Kidney epithelial cell (primary cell): ENCODE measurements at regions not wholly inside any gene's neighbourhood (a gene's known extent, or its start where the extent isn't known, plus 50 kb on each side); places are given as distances from the start of the nearest gene placed in this dataset.

ENCODE experiments used
- DNase-seq: peaks from one replicate; pipeline ENCODE4 v3.0.0-alpha.2; 2010; ENCODE audit warnings: low read depth
- H3K27me3 ChIP-seq: 2 replicates; pipeline ENCODE4 v1.6.0; 2011; ENCODE audit warnings: low read length; ENCODE audit not compliant: control insufficient read depth, insufficient read depth
- H3K36me3 ChIP-seq: 2 replicates; pipeline ENCODE4 v1.5.1; 2011; ENCODE audit warnings: low read length; ENCODE audit not compliant: control insufficient read depth, insufficient read depth
- H3K4me3 ChIP-seq: 2 replicates; pipeline ENCODE4 v1.5.1; 2011; ENCODE audit warnings: low read depth, mild to moderate bottlenecking, control low read depth, low read length
- CTCF ChIP-seq: IDR thresholded peaks from 2 replicates; pipeline ENCODE4 v1.5.1; 2011; ENCODE audit warnings: mild to moderate bottlenecking, moderate library complexity, low read length, control low read depth, inconsistent platforms; ENCODE audit not compliant: insufficient read depth, poor library complexity, severe bottlenecking

- no peaks in the 10 kb centered on the region for H3K36me3 ChIP-seq
- TF ChIP-seq CTCF: no peak
- peak; percentile 74 for DNase-seq
- no peaks in the 10 kb centered on the region for H3K27me3 ChIP-seq
- no peak overlapping the region for H3K4me3 ChIP-seq
These were observed 140.1 kb upstream of the ABCA1 start for GRCh38 chr9:105067895-105068580.

- no peak for DNase-seq
- no peaks in the 10 kb centered on the region for H3K27me3 ChIP-seq
- H3K36me3 ChIP-seq: no peaks in the 10 kb centered on the region
- no peak overlapping the region for H3K4me3 ChIP-seq
- TF ChIP-seq CTCF: no peak
These were observed 141.3 kb upstream of the ABCA1 start for GRCh38 chr9:105069285-105069684.

- Histone ChIP-seq H3K27me3 (no peaks in the 10 kb centered on the region), H3K4me3 (no peak overlapping the region), H3K36me3 (no peaks in the 10 kb centered on the region)
- DNase-seq: no peak
- TF ChIP-seq CTCF: no peak
These were observed 141.7 kb upstream of the ABCA1 start for GRCh38 chr9:105069696-105070095.

- H3K4me3 ChIP-seq: no peak overlapping the region
- H3K36me3 ChIP-seq: no peaks in the 10 kb centered on the region
- DNase-seq: no peak
- no peak for TF ChIP-seq CTCF
- no peaks in the 10 kb centered on the region for H3K27me3 ChIP-seq
These were observed 142.2 kb upstream of the ABCA1 start for GRCh38 chr9:105070176-105070575.

GRCh38 chr9:105072476-105072875, 144.5 kb upstream of the ABCA1 start:
- TF ChIP-seq CTCF: no peak
- H3K4me3 ChIP-seq: no peak overlapping the region
- no peak for DNase-seq
- H3K27me3 ChIP-seq: no peaks in the 10 kb centered on the region
- H3K36me3 ChIP-seq: no peaks in the 10 kb centered on the region

GRCh38 chr9:105073147-105073546, 145.2 kb upstream of the ABCA1 start:
- Histone ChIP-seq H3K27me3 (no peaks in the 10 kb centered on the region), H3K36me3 (no peaks in the 10 kb centered on the region), H3K4me3 (no peak overlapping the region)
- no peak for DNase-seq
- no peak for TF ChIP-seq CTCF
